SW 1271 (cell line): ENCODE measurements at regions not wholly inside any gene's neighbourhood (a gene's known extent, or its start where the extent isn't known, plus 50 kb on each side); places are given as distances from the start of the nearest gene placed in this dataset.
"Not testable (repeated sequence)": the region's sequence is repeated elsewhere in the genome, so short reads cannot be mapped to it uniquely, and the experiment has no call there.

Experiments used
- DNase-seq, 2 experiments: peaks; one replicate each; lab custom pipeline; 2025; lab: John Stamatoyannopoulos, UW

DNA sequence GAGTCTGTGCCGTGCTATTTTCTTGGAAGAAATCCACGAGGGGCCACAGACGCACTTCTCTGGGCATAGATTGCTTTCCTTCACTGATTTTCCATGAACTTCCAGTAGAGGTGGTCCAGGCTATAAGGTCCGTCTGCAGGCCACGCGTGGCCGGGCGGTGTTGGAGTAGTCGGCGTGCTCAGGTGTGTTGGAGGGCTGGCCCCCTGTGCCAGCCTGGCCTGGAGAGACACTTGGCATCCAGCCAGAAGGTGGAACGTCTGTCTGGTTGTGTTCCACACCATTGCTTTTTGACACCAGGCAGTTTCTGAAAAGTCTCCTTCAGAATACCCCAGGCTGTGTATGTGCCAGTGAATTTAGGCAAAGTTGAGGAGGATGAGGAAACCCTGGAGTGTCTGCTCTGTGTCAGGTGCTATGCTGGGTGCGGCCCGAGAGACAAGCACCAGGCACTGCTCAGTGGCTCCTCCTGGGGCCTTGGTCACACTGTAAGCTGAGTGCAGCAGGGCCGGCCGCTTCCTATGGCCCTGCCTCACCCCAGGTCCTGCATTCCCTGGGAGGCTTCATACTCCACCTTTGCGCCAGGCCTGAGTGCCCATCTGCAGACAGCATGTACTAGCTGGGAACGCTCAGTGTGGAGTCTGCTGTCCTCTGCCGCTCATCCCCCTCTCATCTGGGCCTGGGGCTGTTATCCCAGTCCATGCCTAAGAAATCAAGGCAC is 52.1 kb upstream of the TAMM41 start:
- no peak for DNase-seq

DNA sequence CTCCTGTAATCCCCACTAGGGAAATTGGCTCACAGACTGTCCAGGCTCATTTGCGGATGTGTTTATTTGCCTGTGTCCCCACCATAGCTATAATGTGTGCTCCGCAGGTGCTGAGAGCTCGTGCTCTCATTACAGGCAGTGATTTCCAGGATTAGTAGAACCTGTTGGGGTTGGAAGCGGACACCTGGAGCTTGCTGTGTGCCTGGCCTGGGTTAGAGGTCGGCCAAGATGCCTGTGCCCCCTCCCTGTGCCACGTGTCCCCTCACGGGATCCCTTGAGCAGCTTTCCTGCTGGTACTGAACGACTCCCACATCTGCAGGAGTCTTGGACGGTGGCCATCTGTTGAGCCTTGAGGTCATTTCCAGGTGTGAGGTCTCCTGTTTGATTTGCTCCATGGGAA is 52.7 kb upstream of the TAMM41 start:
- not testable (repeated sequence) for DNase-seq

DNA sequence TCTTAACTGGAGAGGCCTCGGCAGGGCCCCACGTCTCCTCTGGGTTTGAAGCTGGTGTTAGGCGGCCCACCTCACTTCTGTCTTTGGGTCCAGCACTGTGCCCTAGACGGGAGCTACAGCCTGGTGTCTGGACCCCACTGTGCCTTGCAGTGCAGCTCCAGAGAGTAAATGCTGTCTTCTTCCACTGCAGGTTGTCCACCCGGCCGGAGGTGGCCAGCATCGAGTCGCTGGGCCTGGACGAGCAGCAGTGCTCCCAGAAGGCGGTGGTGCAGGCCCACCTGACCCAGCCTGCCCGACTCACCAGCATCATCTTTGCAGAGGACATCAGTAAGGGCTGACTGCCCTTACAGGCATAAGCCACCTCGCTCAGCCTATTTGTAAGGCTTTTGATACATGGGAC is 53.1 kb upstream of the TAMM41 start:
- DNase-seq = no peak

DNA sequence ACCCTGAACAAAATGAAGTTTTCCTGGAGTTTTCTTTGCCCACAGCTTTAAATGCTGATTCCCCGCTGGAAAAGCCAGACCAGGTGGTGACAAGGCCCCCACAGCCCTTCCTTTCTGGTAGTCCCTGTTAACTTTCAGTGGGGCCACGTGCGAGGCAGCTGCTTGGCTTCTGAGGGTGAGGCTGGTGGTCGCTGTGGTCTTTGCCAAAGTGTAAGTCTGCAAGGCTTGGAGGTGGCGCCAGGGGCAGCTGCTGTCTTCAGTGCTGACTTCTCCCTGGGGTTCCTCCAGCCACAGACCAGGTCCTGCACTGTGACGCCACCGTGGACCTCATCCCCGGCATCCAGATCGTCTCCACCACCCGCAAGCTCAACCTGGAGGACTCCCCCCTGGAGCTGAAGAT is 54.1 kb upstream of the TAMM41 start:
- no peak for DNase-seq

DNA sequence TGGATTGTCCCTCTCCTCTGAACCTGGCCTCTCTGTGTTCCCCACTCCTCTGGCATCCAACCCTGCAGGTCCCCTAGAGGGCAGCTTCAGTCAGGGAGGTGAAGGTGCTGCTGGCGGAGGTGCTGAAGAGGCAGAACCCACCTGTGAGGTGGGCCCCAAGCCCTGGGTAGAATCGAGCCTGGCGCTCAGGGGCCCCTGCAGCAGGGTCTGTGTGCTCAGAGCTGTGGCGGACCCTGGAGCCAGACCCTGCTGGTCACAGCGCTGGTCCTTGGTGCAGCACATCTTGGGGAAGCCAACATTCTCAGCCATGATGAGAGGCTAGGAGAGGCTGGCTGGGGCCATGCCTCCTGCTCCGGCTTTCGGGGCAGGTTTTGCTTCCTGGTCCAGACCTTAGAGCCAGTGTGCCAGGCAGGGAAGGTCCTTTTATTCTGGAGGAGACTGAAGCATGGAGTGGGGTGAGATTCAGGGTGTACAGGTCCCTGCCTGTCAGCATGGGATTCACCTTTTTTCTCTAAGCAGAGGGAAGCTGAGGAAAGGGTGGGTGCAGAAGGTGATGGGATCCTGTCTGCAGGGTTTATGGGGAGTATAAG is 54.7 kb upstream of the TAMM41 start:
- DNase-seq = no peak

DNA sequence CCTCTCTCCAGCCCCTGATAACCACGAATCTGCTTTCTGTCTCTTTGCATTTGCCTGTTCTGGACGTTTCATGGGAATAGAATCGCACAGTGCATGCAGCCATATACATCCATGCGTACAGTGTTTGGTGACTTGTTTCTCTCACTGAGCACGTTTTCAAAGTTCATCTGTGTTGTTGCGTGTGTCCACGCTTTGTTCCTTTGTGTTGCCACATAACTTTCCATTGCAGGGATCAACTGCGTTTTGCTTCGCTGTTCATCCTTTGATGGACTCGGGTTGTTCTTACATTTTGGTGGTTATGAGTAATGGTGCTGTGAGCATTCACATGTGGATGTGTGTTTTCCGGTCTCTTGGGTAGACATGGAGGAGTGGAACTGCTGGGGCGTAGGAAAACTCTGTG is 56.4 kb upstream of the TAMM41 start:
- DNase-seq = no peak

DNA sequence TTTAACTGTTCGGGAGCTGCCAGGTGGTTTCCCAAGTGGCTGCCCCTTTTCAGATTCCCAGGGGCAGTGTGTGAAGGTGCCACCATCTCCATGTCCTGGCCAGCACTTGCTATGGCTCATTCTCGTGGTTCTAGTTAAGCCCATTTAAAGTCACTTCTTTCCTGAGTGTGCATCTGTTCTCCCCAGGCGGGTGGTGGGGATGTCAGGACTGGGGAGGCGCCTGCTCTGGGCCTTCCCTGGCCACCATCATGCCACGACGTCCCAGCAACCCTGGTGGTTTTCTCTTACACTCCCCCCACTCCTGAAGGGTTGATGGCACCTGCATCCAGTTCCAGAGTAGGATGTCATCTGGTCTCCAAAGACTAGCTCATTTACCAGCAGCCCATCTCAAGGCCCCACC is 56.8 kb upstream of the TAMM41 start:
- no peak for DNase-seq

DNA sequence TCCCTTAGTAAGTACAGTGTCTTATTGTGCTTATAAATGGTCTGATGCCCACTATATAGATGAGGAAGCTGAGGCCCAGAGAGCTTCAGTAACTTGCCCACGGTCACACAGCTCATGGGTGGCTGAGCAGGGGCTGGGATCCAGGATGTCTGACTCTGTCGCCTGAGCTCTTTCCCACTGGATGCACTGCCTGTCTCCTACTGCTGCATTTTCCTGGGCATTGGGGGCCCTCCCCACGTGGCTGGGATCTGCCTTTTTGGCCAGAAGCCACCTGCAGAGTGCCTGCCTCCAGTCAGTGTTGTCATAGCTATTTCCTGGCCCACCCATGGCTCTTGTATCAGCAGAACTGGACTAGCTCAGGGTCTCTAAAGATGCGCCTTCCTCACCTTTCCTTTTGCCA is 57.5 kb upstream of the TAMM41 start:
- DNase-seq = no peak

DNA sequence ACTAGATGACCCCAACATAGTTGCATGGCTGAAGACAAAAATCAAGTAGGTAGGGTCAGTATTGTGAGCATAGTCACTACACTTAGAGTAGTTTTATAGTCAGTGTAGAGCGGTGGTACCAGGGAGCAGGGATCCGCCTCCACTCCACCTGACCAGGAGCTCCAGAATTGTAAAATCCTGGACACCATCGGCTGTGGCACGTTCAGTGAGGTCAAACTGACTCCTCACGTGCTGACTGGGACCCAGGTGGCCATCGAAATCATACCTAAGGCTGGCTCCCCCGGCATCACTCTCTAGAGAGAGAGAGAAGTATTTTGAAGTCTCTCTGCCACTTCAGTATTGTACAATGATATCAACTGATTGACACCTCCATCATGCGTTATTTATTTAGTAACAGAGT is 59.7 kb upstream of the TAMM41 start:
- DNase-seq = no peak

DNA sequence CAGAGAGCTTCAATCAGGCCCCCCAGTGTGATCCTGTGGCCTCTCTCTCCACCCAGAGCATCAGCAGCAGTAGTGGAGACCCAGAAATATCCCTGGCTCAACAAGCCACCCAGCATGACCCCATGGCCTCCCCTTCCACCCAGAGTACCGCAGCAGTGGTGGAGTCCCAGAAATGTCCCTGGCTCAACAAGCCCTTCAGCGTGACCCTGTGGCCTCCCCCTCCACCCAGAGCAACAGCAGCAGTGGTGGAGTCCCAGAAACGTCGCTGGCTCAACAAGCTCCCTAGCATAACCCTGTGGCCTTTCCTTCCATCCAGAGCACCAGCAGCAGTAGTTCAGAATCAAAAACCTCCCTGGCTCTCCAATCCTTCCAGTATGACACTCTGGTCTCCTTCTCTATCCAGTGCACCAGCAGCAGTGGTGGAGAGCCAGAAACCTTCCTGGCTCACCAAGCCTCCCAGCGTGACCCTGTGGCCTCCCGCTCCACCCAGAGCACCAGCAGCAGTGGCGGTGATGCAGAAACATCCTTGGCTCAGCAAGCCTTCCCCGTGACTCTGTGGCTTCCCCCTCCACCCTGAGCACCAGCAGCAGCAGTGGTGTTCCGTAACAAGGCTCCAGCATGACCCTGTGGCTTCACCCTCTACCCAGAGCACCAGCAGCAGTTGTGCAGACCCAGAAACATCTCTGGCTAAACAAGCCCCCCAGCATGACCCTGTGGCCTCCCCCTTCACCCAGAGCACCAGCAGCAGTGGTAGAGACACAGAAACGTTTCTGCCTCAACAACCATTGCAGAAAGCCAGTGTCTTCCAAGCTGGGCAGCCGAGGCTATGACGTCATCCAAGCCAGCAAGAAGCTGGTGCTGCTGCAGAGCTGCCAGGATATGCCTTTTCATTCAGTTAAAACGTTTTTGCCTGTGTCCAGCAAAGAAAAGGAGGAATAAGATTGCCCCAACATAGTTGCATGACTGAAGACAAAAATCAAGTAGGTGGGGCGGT is 61.3 kb upstream of the TAMM41 start:
- no peak for DNase-seq

DNA sequence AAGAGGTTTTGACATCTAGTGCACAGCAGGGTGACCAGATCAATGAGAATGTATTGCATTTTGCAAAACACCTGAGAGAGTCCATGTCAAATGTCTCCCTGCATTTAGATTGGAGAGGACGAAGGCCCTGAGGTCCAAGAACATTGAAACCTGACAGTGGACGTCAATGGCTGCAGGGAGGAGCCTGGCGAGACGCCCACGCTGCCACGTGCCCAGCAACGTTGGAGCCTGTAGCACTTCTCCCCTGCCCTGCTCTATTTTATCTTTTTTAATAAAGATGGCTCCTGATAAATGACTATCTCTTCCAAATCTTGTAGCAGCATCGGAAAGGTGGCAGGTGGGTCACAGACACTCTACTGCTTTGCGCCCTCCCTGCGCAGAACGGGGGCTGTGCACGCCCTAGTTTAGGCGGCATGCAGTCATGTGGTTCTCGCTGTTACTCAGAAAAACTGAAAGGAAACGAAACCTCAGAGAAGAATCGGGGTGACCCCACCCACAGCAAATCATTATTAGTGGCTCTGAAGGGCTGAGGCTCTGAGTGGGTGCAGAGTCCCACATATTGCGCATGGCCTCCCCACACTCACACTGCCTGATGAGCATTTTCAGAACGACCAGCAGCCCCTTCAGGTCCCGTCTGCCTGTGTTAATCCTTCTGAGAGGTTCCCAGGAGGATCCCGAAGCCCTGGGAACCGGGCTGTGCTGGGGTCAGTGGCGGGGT is 62.5 kb upstream of the TAMM41 start:
- DNase-seq = no peak

DNA sequence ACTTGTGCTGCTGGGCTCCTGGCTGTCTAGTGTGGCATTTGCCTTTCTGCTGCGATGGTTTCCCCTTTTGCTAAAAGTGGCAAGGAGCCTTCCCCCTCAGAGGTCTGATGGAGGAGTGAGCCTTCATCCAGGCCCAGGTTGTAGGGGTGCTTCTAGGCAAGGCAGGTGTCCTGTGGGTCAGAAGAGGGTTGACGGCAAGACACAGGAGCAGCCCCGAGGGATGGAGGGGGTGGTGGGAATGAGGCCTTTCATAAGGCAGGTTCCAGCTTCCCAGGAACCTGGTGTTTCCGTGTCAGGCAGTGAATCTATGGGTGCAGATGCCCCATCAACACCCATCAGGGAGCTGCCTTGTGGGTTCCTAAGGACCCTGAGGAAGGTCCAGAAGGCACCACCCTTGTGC is 63.0 kb upstream of the TAMM41 start:
- DNase-seq = no peak

DNA sequence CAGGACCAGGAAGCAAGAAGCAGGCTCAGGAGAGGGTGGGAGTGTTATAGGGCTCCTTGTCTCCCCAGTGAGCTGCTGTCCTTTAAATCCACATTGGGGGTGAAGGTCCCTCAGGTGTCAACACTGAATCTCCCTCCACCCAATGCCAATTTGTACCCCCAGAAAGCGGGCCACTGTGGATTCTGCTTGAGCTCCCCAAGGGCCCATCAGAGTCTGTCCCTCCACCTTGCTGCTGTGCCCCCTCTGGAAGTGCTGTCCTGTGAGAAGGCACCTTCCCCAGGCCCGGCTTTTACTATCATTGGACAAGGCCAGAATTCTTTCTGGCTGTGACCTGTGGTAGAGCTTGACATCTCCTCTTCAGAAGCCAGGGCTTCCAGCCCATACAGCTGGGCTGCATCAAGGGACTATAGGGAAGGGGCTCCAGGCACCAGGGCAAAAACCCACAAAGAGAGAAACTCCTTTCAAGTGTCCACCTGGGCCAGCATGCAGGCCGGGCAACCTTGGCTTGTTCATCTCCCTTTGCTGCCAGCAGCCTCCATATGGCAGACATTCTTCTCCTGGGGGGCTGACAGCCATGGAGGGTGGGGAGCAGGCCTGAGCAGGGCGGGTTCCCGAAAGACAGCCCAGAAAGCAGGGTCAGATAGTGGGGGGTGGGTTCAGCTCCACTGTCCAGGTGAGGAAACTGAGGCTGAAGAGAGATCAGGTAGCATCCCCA is 63.7 kb upstream of the TAMM41 start:
- not testable (repeated sequence) for DNase-seq

DNA sequence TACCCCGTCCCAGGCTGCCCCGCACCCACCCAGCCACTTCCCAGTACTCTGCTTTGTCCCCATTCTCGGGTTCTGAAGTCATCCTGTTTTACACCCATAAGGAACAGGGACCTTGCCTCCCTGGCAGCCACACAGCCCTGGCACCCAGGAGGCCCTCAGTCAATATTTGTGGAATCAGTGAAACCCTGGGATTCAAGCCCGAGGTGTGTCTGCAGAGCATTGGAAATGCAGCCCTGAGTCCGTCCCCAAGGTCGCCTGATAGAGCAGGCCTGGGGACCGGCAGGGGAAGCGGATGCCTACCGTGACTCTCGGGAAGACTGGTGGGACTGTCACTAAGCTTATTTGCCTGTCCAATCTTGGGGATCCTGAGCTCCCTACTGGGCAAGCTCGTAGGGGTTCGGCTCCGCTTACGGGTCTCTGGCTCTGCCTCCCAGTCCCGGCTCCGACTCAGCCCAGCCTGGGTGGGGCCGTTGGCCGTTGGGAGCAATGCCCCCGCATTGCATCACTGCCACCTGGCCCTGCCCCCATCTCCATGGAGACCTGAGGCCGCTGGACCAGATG is 64.4 kb upstream of the TAMM41 start:
- DNase-seq = no peak

DNA sequence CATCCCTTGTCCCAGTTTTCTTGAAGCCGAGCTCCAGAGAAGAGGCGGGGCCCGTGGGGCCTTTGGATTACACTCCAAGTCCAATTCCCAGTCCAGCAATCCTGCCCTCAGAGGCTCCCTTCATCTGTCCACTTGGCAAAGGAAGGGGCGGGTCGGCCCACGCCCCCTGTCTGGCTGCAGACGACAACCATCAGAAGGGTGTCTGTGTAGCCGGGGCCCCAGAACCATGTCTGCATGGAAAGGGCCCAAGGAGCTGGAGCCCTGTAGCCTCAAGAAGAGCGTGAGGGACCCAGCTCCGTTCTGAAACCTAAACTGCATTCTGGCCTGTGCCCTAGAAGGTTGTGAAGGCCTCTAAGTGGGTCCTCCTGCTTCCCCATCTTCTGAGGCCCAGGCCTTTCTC is 65.2 kb upstream of the TAMM41 start:
- not testable (repeated sequence) for DNase-seq

DNA sequence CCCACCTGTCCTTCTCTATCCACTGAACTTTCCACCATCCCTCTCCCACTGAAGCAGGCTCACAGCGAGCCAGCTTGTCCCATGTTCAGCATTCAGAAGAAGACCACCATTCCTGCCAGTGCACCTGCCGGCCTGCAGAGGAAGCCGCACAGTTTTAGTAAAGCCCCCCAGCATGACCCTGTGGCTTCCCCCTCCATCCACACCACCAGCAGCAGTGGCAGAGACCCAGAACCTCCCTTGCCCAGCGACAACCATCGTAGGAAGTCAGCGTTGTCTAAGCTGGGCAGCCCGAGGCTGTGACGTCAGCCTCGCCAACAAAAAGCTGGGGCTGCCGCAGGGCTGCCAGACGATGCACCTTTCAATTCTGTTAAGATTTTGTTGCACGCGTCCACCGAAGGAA is 66.6 kb upstream of the TAMM41 start:
- DNase-seq = no peak

DNA sequence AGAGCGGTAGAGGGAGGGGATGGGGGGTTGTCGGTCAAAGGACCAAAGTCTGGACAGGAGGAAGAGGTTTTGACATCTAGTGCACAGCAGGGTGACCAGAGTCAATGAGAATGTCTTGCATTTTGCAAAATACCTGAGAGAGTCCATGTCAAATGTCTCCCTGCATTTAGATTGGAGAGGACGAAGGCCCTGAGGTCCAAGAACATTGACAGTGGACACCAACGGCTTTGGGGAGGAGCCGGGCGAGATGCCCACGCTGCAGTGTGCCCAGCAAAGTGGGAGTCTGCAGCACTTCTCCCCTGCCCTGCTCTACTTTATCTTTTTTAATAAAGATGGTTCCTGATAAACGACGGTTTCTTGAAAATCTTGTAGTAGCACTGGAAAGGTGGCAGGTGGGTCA is 67.4 kb upstream of the TAMM41 start:
- no peak for DNase-seq

DNA sequence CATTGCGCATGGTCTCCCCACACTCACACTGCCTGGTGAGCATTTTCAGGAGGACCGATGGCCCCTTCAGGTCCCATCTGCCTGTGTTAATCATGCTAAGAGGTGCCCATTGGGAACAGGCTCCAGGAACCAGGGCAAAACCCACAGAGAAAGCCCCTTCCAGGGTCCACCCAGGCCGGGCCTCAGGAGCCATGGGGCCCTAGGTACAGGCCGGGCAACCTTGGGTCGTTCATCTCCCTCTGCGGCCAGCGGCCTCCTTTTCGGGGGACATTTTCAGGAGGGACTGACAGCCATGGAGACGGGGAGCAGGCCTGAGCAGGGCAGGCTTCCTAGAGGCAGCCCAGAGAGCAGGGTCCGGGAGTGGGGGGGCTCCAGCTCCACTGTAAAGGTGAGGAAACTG is 68.0 kb upstream of the TAMM41 start:
- no peak for DNase-seq

DNA sequence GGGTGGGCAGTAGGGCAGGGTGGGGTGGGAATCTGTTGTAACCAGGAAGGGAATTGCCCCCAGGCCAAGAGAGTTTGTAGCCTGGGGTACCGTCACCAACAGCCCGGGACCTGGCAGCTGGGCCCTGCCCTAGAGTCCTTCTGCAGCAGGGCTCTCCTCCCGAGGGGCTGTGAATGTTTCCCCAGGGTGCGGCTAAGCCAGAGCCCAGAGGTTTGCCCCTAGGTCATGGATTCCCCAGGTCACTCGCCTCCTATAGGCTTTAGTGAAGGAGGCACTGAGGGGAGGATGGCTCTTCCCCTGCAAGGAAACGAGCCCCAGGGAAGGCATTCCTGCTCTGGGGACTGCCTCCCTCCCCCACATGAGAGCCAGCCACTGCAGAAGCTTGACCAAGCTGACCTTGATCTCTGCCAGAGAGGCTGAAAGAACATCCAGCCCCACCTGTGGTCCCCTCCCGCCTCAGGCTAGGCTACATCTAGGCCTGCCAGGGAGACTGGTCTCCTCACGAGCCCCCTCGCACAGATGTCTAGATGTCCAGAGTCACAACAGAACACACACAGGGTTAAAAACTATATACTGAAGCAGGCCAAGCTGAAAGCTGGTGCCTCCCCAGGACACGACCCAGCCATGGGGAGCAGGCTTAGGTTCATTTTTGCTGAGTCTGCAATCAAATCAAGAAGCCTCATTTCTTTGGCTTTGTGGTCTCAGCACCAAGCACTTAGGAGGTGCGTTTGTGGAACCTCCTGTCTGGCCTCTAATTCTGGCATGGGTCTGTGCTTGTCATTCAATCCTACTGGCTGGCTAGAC is 69.1 kb upstream of the TAMM41 start:
- no peak for DNase-seq

DNA sequence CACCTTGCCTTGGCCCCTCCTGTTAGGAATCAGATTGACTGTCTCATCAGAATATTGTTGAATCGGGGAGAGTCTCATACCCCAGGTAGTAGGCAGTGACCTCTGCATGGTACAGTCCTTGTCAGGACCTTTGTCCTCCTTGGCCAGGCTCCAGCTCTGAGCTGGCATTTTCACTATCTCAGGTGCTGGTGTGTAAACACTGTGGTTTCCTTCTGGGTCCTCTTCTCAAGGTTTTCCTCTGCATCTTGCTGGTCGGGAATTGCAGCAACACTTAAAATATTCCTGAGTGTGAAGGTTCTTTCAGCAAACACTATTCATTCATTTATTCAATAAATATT is 69.7 kb upstream of the TAMM41 start:
- not testable (repeated sequence) for DNase-seq

DNA sequence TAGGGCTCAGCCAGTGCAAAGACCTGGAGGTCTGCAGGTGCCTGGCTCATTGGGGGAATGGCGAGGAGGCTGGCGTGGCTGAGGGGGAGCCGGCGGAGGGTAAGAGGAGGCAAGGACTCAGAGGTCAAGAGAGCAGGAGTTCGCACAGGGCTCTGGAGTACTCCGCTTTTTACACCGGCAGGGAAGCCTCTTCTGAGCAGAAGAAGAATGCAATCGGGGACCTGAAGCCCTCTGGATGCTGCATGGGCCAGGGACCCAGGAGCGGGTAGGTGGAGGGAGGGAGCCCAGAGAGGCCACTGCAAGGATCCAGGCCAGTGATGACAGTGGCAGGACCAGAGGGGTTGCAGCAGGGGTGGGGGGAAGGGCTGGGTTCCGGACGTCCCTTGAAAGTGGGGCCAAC is 70.4 kb upstream of the TAMM41 start:
- DNase-seq = no peak
